GM12892 (cell line): ENCODE measurements at regions not wholly inside any gene's neighbourhood (a gene's known extent, or its start where the extent isn't known, plus 50 kb on each side); places are given as distances from the start of the nearest gene placed in this dataset.
A peak's percentile ranks its signal among the peaks of the same experiment; 100 is the strongest.
"Not testable (repeated sequence)": the region's sequence is repeated elsewhere in the genome, so short reads cannot be mapped to it uniquely, and the experiment has no call there.

Experiments used
- DNase-seq: peaks from one replicate; pipeline ENCODE4 v3.0.0; 2011; ENCODE audit not compliant: insufficient read length
- FAIRE-seq: peaks from 2 replicates; lab custom pipeline; 2011; peaks lifted over from hg19 to GRCh38; lab: Jason Lieb, UNC
- POLR2A ChIP-seq: IDR thresholded peaks from 2 replicates; pipeline ENCODE4 v1.6.1; 2011; ENCODE audit warnings: low read depth, low read length, control low read depth
- POLR2AphosphoS5 ChIP-seq: IDR thresholded peaks from 2 replicates; pipeline ENCODE4 v1.6.1; 2011; ENCODE audit warnings: low read depth, low read length, control low read depth
- TAF1 ChIP-seq: IDR thresholded peaks from 2 replicates; pipeline ENCODE4 v1.6.1; 2011; ENCODE audit warnings: low read depth, mild to moderate bottlenecking, control low read depth, low read length, borderline replicate concordance

GRCh38 chr6:15885624-15886023 is 222.8 kb upstream of the DTNBP1 start:
- FAIRE-seq (peak; percentile 17), DNase-seq (no peak)
- no peak for TF ChIP-seq POLR2A
- no peak for TF ChIP-seq POLR2AphosphoS5
- no peak for TF ChIP-seq TAF1

GRCh38 chr6:15883593-15883992 is 220.8 kb upstream of the DTNBP1 start:
- FAIRE-seq = not testable (repeated sequence)

GRCh38 chr6:15882915-15883314 is 220.1 kb upstream of the DTNBP1 start:
- FAIRE-seq (no peak), DNase-seq (no peak)
- no peak for TF ChIP-seq POLR2AphosphoS5
- no peak for TF ChIP-seq TAF1
- TF ChIP-seq POLR2A = no peak

More at GRCh38 chr6:15883593-15883992, 220.8 kb upstream of the DTNBP1 start:
- DNase-seq = not testable (repeated sequence)

DNA sequence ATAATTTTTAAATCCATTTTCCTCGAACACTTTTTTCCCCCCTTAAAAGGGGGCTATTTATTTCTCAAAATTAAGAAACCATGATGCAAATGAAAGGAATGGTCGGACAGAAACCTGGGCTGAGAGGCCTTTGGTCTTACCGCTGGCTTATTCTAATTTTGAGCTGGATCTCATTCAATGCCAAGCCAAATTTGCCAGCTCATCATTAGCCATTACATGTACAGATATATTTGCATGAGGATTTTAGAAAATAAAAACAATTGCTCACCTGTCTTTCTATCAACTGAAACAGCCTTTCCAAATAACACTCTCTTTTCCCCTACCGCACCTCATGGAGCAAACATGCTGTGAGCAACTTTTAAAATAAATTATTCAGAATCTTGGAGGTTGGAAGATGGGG is 219.5 kb upstream of the DTNBP1 start:
- no peak for FAIRE-seq
- DNase-seq = no peak
- TF ChIP-seq TAF1 = no peak
- no peak for TF ChIP-seq POLR2A
- no peak for TF ChIP-seq POLR2AphosphoS5

GRCh38 chr6:15881150-15881549 is 218.3 kb upstream of the DTNBP1 start:
- no peak for TF ChIP-seq TAF1
- no peak for TF ChIP-seq POLR2AphosphoS5
- TF ChIP-seq POLR2A = no peak
- no peak for FAIRE-seq
- no peak for DNase-seq

DNA sequence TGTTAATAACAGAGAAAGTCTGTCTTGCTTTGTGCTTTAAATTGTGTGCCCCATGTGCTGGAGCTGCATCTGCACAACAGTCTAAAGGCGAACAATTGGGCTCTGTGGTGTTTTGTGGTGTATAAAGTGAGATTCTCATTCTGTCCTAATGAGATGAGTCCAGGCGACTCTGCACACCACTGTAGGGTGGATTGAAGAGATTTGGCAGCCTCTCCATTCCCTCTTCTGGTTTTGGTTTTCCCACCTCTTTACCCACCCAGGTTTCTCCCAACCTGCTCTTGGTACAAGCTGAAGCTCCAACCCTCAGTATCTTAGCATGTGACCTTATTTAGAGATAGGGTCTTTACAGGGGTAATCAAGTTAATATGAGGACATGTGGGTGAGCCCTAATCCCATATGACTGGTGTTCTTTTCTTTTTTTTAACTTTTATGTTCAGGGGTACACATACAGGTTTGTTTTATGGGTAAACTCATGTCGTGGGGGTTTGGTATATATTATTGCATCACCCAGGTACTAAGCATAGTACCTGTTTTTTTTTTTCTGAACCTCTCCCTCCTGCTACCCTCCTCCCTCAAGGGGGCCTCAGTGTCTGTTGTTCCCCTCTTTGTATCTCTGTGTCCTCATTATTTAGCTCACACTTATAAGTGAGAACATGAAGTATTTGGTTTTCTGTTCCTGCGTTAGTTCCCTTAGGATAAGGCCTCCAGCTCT is 217.6 kb upstream of the DTNBP1 start:
- DNase-seq (no peak), FAIRE-seq (no peak)
- TF ChIP-seq TAF1 = no peak
- TF ChIP-seq POLR2A = no peak
- no peak for TF ChIP-seq POLR2AphosphoS5

- TF ChIP-seq TAF1 (no peak), POLR2AphosphoS5 (no peak), POLR2A (no peak)
- FAIRE-seq (peak; percentile 88), DNase-seq (peak; percentile 36)
These were observed 216.8 kb upstream of the DTNBP1 start for GRCh38 chr6:15879371-15880261.

DNA sequence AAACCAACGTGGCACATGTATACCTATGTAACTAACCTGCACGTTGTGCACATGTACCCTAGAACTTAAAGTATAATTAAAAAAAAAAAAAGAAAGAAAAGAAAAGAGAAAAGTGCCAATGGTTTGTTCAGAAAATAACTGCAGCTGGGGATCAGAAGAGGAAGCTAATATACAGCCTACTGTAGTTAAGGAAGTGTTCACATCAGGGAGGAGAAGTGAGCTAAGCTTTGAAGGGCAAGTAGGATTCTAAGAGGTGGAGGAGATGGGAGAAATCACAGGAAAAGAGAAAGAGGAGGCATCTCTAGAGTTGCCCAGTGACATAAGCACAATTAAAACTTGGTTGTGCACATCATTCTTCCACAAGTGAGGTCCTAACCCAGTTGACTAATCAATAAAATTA is 214.4 kb upstream of the DTNBP1 start:
- no peak for DNase-seq
- FAIRE-seq = no peak
- TF ChIP-seq TAF1 (no peak), POLR2AphosphoS5 (no peak), POLR2A (no peak)

GRCh38 chr6:15876406-15876805 is 213.6 kb upstream of the DTNBP1 start:
- DNase-seq = no peak
- FAIRE-seq = peak; percentile 86
- TF ChIP-seq TAF1 = no peak
- no peak for TF ChIP-seq POLR2A
- TF ChIP-seq POLR2AphosphoS5 = no peak

DNA sequence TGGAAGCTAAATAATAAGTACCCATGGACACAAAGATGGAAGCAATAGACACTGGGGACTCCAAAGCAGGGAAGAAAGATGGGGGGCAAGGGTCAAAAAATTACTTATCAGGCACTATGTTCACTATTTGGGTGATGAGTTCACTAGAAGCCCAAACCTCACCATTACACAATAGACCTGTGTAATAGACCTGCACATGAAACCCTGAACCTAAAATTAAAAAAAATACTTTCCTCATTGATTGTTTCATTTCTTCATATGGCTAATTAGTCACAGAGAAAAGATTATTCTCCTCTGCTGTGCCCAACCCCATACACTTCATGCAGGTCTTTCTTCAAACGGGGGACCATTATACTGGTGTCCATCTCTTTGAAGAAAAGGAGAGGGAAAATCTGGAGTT is 213.0 kb upstream of the DTNBP1 start:
- FAIRE-seq (no peak), DNase-seq (no peak)
- no peak for TF ChIP-seq POLR2AphosphoS5
- TF ChIP-seq TAF1 = no peak
- TF ChIP-seq POLR2A = no peak

DNA sequence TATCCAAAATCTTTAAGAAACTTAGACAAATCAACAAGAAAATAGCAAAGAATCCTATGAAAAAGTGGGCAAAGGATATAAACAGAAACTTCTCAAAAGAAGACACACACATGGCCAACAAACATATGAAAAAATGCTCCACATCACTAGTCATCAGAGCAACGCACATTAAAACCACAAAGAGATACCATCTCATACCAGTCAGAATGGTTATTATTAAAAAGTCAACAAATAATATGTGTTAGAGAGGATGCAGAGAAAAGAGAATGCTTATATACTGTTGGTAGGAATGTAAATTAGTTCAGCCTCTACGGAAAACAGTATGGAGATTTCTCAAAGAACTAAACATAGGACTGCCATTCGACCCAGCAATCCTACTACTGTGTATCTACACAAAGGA is 212.0 kb upstream of the DTNBP1 start:
- TF ChIP-seq TAF1 = no peak
- TF ChIP-seq POLR2A = no peak
- no peak for TF ChIP-seq POLR2AphosphoS5
- no peak for FAIRE-seq
- DNase-seq = no peak
